Lower lobe of right lung (tissue), 2 donors: ENCODE measurements at regions not wholly inside any gene's neighbourhood (a gene's known extent, or its start where the extent isn't known, plus 50 kb on each side); places are given as distances from the start of the nearest gene placed in this dataset.

Experiments
- ATAC-seq, 2 donors: fragments of 200-7000 bp; cut with Tn5 transposase; one replicate each; pipeline ENCODE4 v1.9.1; 2020 to 2022; ENCODE audit warnings: mild to moderate bottlenecking in 2 of 2, moderate library complexity in 2 of 2
- DNase-seq: peaks from one replicate; pipeline ENCODE4 v3.0.0-alpha.2; 2020
- H3K27ac ChIP-seq: fragments of 200-600 bp; one replicate; pipeline ENCODE4 v1.8.0; 2022
- H3K27me3 ChIP-seq: fragments of 200-600 bp; one replicate; pipeline ENCODE4 v1.8.0; 2022; ENCODE audit warnings: low read depth
- H3K36me3 ChIP-seq: fragments of 200-600 bp; one replicate; pipeline ENCODE4 v1.8.0; 2022; ENCODE audit warnings: mild to moderate bottlenecking
- H3K4me1 ChIP-seq: fragments of 200-600 bp; one replicate; pipeline ENCODE4 v1.8.0; 2022
- H3K4me3 ChIP-seq: fragments of 200-600 bp; one replicate; pipeline ENCODE4 v1.8.0; 2022; ENCODE audit warnings: mild to moderate bottlenecking
- H3K9me3 ChIP-seq: fragments of 200-600 bp; one replicate; pipeline ENCODE4 v1.8.0; 2022
- intact Hi-C: fragments of 100-400 bp; cut with DNase I; formaldehyde crosslinking; loops from one replicate; pipeline ENCODE4 v1.11.0; 2022
- TF ChIP-seq, protein P1 (sequence below): fragments of 200-600 bp; IDR thresholded peaks from one replicate; pipeline ENCODE4 v1.8.0; 2022; ENCODE audit warnings: antibody characterized with exemption, mild to moderate bottlenecking
- donor health status: DM: no; HTN: yes; CAD: no; lungs with severe emphysema.

DNA sequence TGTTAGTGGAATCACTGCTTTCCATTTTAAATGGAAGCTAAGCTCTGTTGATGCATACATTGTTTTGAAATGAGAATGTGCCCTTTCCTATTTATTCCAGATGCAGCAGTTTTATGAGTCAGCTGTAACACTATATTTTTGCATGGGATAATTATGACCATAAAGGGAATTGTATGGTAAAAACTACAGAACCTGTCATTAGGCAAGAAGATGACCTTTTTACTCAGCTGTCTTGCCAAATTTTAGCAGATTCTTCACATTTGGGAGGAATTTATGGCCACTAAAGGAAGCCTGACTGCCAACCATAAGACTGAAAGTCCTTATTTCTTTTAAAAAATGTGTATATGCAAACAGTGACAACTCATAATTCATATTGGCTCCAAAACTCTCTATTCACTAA lies 356.3 kb upstream of the PRMT6 start:
- no peaks in the 10 kb centered on the region for H3K9me3 ChIP-seq
- H3K36me3 ChIP-seq = no peaks in the 10 kb centered on the region
- ATAC-seq = no peak
- no peak for DNase-seq
- H3K4me3 ChIP-seq = no peak overlapping the region
- H3K27ac ChIP-seq = no peak overlapping the region
- H3K4me1 ChIP-seq = no peaks in the 10 kb centered on the region
- intact Hi-C loops = no loop called here
- H3K27me3 ChIP-seq = no peaks in the 10 kb centered on the region
- TF ChIP-seq, protein P1, sequence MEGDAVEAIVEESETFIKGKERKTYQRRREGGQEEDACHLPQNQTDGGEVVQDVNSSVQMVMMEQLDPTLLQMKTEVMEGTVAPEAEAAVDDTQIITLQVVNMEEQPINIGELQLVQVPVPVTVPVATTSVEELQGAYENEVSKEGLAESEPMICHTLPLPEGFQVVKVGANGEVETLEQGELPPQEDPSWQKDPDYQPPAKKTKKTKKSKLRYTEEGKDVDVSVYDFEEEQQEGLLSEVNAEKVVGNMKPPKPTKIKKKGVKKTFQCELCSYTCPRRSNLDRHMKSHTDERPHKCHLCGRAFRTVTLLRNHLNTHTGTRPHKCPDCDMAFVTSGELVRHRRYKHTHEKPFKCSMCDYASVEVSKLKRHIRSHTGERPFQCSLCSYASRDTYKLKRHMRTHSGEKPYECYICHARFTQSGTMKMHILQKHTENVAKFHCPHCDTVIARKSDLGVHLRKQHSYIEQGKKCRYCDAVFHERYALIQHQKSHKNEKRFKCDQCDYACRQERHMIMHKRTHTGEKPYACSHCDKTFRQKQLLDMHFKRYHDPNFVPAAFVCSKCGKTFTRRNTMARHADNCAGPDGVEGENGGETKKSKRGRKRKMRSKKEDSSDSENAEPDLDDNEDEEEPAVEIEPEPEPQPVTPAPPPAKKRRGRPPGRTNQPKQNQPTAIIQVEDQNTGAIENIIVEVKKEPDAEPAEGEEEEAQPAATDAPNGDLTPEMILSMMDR = no peak

DNA sequence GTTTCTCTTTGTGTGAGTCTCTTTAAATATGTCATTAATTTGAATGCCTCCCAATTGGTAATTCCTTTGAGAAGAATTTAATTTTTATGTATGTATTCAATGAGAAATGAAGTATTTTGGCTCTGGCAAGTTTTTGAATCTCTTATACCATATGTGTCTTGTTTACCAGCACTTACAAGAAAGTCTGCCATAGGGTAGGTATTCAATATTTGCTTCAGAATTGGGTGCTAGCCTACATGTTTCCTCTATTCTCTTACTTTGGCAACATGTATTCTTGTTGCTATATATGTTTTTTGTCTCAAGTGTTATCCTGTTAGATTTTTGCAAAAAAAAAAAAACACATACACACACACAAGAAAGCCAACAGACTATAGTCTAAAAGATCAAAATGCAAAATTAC lies 350.5 kb upstream of the PRMT6 start:
- ATAC-seq (no peak), DNase-seq (no peak)
- intact Hi-C loops = no loop called here
- Histone ChIP-seq H3K27ac (no peak overlapping the region), H3K36me3 (no peaks in the 10 kb centered on the region), H3K27me3 (no peaks in the 10 kb centered on the region), H3K4me3 (no peak overlapping the region), H3K9me3 (no peaks in the 10 kb centered on the region), H3K4me1 (no peaks in the 10 kb centered on the region)
- TF ChIP-seq, protein P1 = no peak

DNA sequence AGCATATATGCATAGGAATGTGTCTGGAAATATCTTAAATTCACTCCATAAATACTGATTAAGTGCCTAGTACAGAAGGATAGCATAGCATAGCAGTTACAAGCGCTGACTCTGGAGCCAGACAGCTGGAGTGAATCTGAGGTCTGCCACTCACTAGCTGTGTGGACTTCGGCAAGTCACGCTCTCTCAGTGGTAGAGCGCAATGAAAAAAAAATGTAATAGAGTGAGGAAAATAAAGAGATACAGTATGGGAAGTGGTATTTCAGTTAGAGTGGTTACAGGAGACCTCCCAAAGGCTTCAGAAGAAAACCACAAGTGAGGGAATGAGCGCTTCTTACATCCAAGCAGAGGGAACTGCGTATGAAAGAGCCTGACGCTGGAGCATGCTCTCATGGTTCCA lies 338.9 kb upstream of the PRMT6 start:
- TF ChIP-seq, protein P1 = no peak
- no peaks in the 10 kb centered on the region for H3K4me1 ChIP-seq
- H3K36me3 ChIP-seq = no peaks in the 10 kb centered on the region
- intact Hi-C loops = no loop called here
- no peaks in the 10 kb centered on the region for H3K9me3 ChIP-seq
- H3K4me3 ChIP-seq = no peak overlapping the region
- no peak overlapping the region for H3K27ac ChIP-seq
- H3K27me3 ChIP-seq = no peaks in the 10 kb centered on the region
- ATAC-seq (no peak), DNase-seq (no peak)

DNA sequence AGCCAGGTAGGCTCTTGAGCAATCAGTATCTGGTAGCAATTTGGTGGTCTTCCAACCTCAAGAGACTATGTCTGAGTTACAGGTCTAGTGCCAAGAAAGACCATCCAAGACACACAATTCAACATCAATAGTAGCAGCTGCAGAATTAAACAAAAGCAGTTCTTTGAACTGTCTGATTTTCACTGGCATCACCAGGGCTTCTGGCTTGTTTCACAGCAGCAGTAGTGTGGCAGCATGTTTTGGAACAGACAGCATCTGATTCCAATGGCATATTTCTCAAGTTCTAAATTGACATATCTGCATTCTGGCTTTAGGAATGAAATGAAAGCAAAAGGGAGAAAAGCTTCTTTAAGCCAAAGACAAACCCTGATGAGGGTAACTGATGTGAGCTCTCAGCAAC lies 334.7 kb upstream of the PRMT6 start:
- no peaks in the 10 kb centered on the region for H3K36me3 ChIP-seq
- H3K27ac ChIP-seq = no peak overlapping the region
- DNase-seq (no peak), ATAC-seq (no peak)
- H3K4me3 ChIP-seq = no peak overlapping the region
- peaks cover 6% of the 10 kb centered on the region for H3K9me3 ChIP-seq
- intact Hi-C loops = no loop called here
- no peaks in the 10 kb centered on the region for H3K27me3 ChIP-seq
- TF ChIP-seq, protein P1 = no peak
- no peaks in the 10 kb centered on the region for H3K4me1 ChIP-seq

DNA sequence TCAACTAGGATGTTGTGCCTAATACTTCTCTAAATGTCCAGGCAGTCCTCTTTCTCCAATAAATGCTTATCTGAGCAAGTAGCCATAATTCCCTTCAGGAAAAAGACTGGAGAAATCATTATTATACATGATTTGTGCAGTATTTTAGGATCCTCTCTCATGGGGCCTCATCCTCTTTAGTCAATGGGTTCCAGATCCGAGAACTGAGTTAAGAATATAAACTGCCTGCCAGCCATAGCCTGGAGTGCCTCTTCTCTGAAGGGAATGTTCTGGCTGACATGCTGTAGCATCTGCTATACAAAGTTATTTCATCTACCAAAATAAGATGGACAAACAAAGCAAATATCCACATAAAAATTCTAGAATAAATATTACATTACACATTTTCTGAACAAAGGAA lies 334.0 kb upstream of the PRMT6 start:
- Histone ChIP-seq H3K4me3 (no peak overlapping the region), H3K9me3 (peaks cover 6% of the 10 kb centered on the region), H3K4me1 (no peaks in the 10 kb centered on the region), H3K36me3 (no peaks in the 10 kb centered on the region), H3K27me3 (no peaks in the 10 kb centered on the region), H3K27ac (no peak overlapping the region)
- TF ChIP-seq, protein P1 = no peak
- no peak for DNase-seq
- intact Hi-C loops = no loop called here
- ATAC-seq = no peak

DNA sequence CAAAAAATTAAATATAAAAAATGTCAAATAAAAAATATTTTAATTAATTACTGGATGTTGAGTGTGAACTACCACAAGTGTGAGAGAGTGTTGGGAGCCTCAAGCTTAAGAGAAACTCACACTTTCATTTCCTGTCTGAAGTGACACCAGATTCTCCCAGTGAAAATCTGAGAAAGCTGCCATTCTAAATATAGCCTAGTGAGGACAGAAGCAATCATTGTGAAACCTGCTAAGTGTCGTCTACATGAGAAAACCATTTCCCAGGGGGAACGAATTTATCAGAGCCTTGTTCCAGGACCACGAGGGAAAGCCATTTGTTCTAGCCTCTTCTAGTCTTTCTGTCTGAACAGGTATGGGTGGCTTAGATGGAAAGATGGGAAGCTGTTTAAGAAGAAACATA lies 329.3 kb upstream of the PRMT6 start:
- TF ChIP-seq, protein P1 = no peak
- Histone ChIP-seq H3K27me3 (no peaks in the 10 kb centered on the region), H3K4me3 (no peak overlapping the region), H3K27ac (no peak overlapping the region), H3K36me3 (no peaks in the 10 kb centered on the region), H3K4me1 (no peaks in the 10 kb centered on the region), H3K9me3 (peaks cover 6% of the 10 kb centered on the region)
- intact Hi-C loops = no loop called here
- no peak for DNase-seq
- no peak for ATAC-seq
